H1 (cell line): ENCODE measurements at regions not wholly inside any gene's neighbourhood (a gene's known extent, or its start where the extent isn't known, plus 50 kb on each side); places are given as distances from the start of the nearest gene placed in this dataset.

Experiments
- CTCF ChIA-PET: fragments of 300-600 bp; sonication (Branson Sonifier 250); formaldehyde crosslinking; loops from one replicate; lab custom pipeline; 2021; ENCODE audit not compliant: partially characterized antibody; lab: Charles Lee
- POLR2A ChIA-PET: fragments of 300-600 bp; sonication (Branson Sonifier 250); formaldehyde crosslinking; loops from one replicate; lab custom pipeline; 2021; ENCODE audit warnings: inconsistent platforms; ENCODE audit not compliant: partially characterized antibody; lab: Charles Lee
- DNase-seq, 2 experiments: peaks; one replicate each; pipeline versions ENCODE4 v3.0.0 to v3.0.0-alpha.2; 2010 to 2022; ENCODE audit warnings: low spot score in 2 of 2, low read depth in 1 of 2, mixed read lengths in 1 of 2
- FAIRE-seq: peaks from 2 replicates; lab custom pipeline; 2011; peaks lifted over from hg19 to GRCh38; lab: Jason Lieb, UNC
- H2AFZ ChIP-seq: 2 replicates; pipeline ENCODE4 v1.8.1; 2012; ENCODE audit warnings: low read length, inconsistent platforms
- H2AK5ac ChIP-seq: 2 replicates; pipeline ENCODE4 v1.6.1; 2013; ENCODE audit warnings: low read depth, low read length
- H2BK120ac ChIP-seq: replicated peaks from 2 replicates; pipeline ENCODE3; 2013; ENCODE audit warnings: low read depth, low read length, inconsistent platforms
- H2BK12ac ChIP-seq: 2 replicates; pipeline ENCODE4 v1.6.1; 2013; ENCODE audit warnings: low read depth, low read length
- H2BK15ac ChIP-seq: 2 replicates; pipeline ENCODE4 v1.6.1; 2013; ENCODE audit warnings: low read length
- H2BK20ac ChIP-seq: 2 replicates; pipeline ENCODE4 v1.6.1; 2013; ENCODE audit warnings: low read length
- H2BK5ac ChIP-seq: 2 replicates; pipeline ENCODE4 v1.6.1; 2013; ENCODE audit warnings: low read depth, low read length
- H3K14ac ChIP-seq: 2 replicates; pipeline ENCODE4 v1.6.1; 2013; ENCODE audit warnings: inconsistent platforms; ENCODE audit not compliant: insufficient read length
- H3K18ac ChIP-seq: 2 replicates; pipeline ENCODE4 v1.6.1; 2013; ENCODE audit warnings: low read length; ENCODE audit errors: extremely low read depth
- H3K23ac ChIP-seq: 2 replicates; pipeline ENCODE4 v1.6.1; 2013; ENCODE audit warnings: inconsistent platforms; ENCODE audit not compliant: insufficient read length
- H3K23me2 ChIP-seq: 2 replicates; pipeline ENCODE4 v1.6.1; 2013; ENCODE audit warnings: low read depth, low read length
- H3K27ac ChIP-seq: 2 replicates; pipeline ENCODE4 v1.6.1; 2011; ENCODE audit warnings: low read depth, low read length, inconsistent platforms
- H3K27me3 ChIP-seq, 4 experiments: replicated peaks in 1 of 4; 1 replicate in 1 of 4; 2 replicates in 3 of 4; pipeline versions ENCODE4 v1.6.1 to v1.8.1; 2011 to 2013; ENCODE audit warnings: low read length in 3 of 4, mild to moderate bottlenecking in 3 of 4, inconsistent platforms in 2 of 4, mixed read lengths in 2 of 4, moderate library complexity in 1 of 4; ENCODE audit not compliant: control insufficient read depth in 3 of 4, insufficient read depth in 3 of 4; ENCODE audit errors: extremely low read depth in 1 of 4
- H3K36me3 ChIP-seq, 4 experiments: 2 replicates each; pipeline versions ENCODE4 v1.6.1 to v1.8.1; 2011 to 2013; ENCODE audit warnings: mild to moderate bottlenecking in 4 of 4, low read length in 3 of 4, moderate library complexity in 2 of 4, control low read depth in 1 of 4, inconsistent platforms in 1 of 4; ENCODE audit not compliant: insufficient read depth in 4 of 4, control insufficient read depth in 2 of 4
- H3K4ac ChIP-seq: replicated peaks from 2 replicates; pipeline ENCODE3; 2013; ENCODE audit warnings: low read length, low read depth, mixed read lengths, inconsistent platforms; ENCODE audit not compliant: insufficient read length
- H3K4me1 ChIP-seq, 4 experiments: replicated peaks in 1 of 4; 1 replicate in 1 of 4; 2 replicates in 3 of 4; pipeline versions ENCODE4 v1.6.1 to v1.8.1; 2011 to 2013; ENCODE audit warnings: low read length in 3 of 4, inconsistent platforms in 2 of 4, mixed read lengths in 1 of 4; ENCODE audit not compliant: insufficient read depth in 4 of 4, control insufficient read depth in 3 of 4
- H3K4me2 ChIP-seq, 2 experiments: 2 replicates each; pipeline versions ENCODE4 v1.6.1 to v1.8.1; 2011 to 2013; ENCODE audit warnings: low read depth in 2 of 2, low read length in 2 of 2, control low read depth in 1 of 2, inconsistent platforms in 1 of 2, mild to moderate bottlenecking in 1 of 2; ENCODE audit not compliant: insufficient read depth in 1 of 2
- H3K4me3 ChIP-seq, 4 experiments: fragments of 200-600, 300-600 bp in 1 of 4; sonication (generic), shearing (Covaris generic), sonication (Bioruptor Twin) in 1 of 4; 2 replicates each; pipeline versions ENCODE4 v1.5.1 to v1.8.1; 2011 to 2016; ENCODE audit warnings: low read length in 4 of 4, low read depth in 3 of 4, control low read depth in 2 of 4, inconsistent platforms in 2 of 4, mild to moderate bottlenecking in 2 of 4, mixed read lengths in 1 of 4, moderate library complexity in 1 of 4; ENCODE audit not compliant: insufficient read depth in 2 of 4; ENCODE audit errors: extremely low read depth in 1 of 4
- H3K56ac ChIP-seq: replicated peaks from 2 replicates; pipeline ENCODE3; 2013; ENCODE audit warnings: low read depth, mild to moderate bottlenecking, mixed read lengths, low read length, inconsistent platforms; ENCODE audit not compliant: insufficient read length
- H3K79me1 ChIP-seq: 2 replicates; pipeline ENCODE4 v1.6.1; 2013; ENCODE audit warnings: low read depth, low read length, control low read depth
- H3K79me2 ChIP-seq, 2 experiments: 2 replicates each; pipeline versions ENCODE4 v1.6.1 to v1.8.1; 2012 to 2013; ENCODE audit warnings: low read length in 2 of 2, mild to moderate bottlenecking in 2 of 2, inconsistent platforms in 1 of 2; ENCODE audit not compliant: insufficient read depth in 2 of 2, control insufficient read depth in 1 of 2
- H3K9ac ChIP-seq, 4 experiments: replicated peaks in 1 of 4; 1 replicate in 1 of 4; 2 replicates in 3 of 4; pipeline versions ENCODE4 v1.6.1 to v1.8.1; 2011 to 2013; ENCODE audit warnings: low read depth in 3 of 4, low read length in 3 of 4, control low read depth in 2 of 4, mild to moderate bottlenecking in 2 of 4, moderate library complexity in 2 of 4, inconsistent platforms in 1 of 4; ENCODE audit errors: extremely low read depth in 1 of 4
- H3K9me3 ChIP-seq, 2 experiments: 2 replicates each; pipeline versions ENCODE4 v1.6.1 to v1.8.1; 2012 to 2013; ENCODE audit warnings: mild to moderate bottlenecking in 2 of 2, moderate library complexity in 2 of 2, control low read depth in 1 of 2, inconsistent platforms in 1 of 2, low read depth in 1 of 2, low read length in 1 of 2, mixed read lengths in 1 of 2; ENCODE audit not compliant: insufficient read depth in 2 of 2
- H4K20me1 ChIP-seq, 2 experiments: replicated peaks in 1 of 2; 2 replicates each; pipeline versions ENCODE3 to v1.8.1; 2011 to 2013; ENCODE audit warnings: inconsistent platforms in 2 of 2, low read length in 2 of 2, mild to moderate bottlenecking in 1 of 2; ENCODE audit not compliant: insufficient read depth in 2 of 2, control insufficient read depth in 1 of 2
- H4K5ac ChIP-seq: 2 replicates; pipeline ENCODE4 v1.6.1; 2013; ENCODE audit warnings: low read length, low read depth, mixed read lengths, inconsistent platforms; ENCODE audit not compliant: insufficient read length
- H4K8ac ChIP-seq: 2 replicates; pipeline ENCODE4 v1.8.0; 2013; ENCODE audit warnings: mild to moderate bottlenecking, moderate library complexity, low read length, inconsistent platforms; ENCODE audit not compliant: insufficient read depth; ENCODE audit errors: extremely low read depth
- H4K91ac ChIP-seq: replicated peaks from 2 replicates; pipeline ENCODE3; 2013; ENCODE audit warnings: low read length, mixed read lengths, inconsistent platforms; ENCODE audit not compliant: insufficient read length
- ASH2L ChIP-seq: fragments of 200-600, 300-600 bp; sonication (generic); IDR thresholded peaks from one replicate; pipeline ENCODE4 v1.7.1; 2017; ENCODE audit warnings: low read length
- BRCA1 ChIP-seq: IDR thresholded peaks from 2 replicates; pipeline ENCODE4 v1.6.1; 2012; ENCODE audit warnings: low read depth, low read length, improper control_type of control experiment
- CBX5 ChIP-seq: fragments of 300-800, 300-1000 bp; sonication (generic); IDR thresholded peaks from 2 replicates; pipeline ENCODE4 v1.7.1; 2016; ENCODE audit warnings: antibody characterized with exemption, low read length, low read depth
- EP300 ChIP-seq, 2 experiments: IDR thresholded peaks; 1 replicate in 1 of 2; 2 replicates in 1 of 2; pipeline ENCODE4 v1.6.1; 2011 to 2012; ENCODE audit warnings: low read depth in 2 of 2, low read length in 2 of 2, mild to moderate bottlenecking in 2 of 2, borderline replicate concordance in 1 of 2, inconsistent platforms in 1 of 2, moderate library complexity in 1 of 2
- FOSL1 ChIP-seq: IDR thresholded peaks from 2 replicates; pipeline ENCODE4 v1.6.1; 2011; ENCODE audit warnings: mild to moderate bottlenecking, low read depth, low read length, moderate library complexity; ENCODE audit not compliant: insufficient read depth
- GABPA ChIP-seq: IDR thresholded peaks from 2 replicates; pipeline ENCODE4 v1.6.1; 2011; ENCODE audit warnings: mild to moderate bottlenecking, low read length, moderate library complexity, borderline replicate concordance; ENCODE audit not compliant: insufficient read depth
- JUND ChIP-seq: IDR thresholded peaks from 2 replicates; pipeline ENCODE4 v1.6.1; 2011; ENCODE audit warnings: mild to moderate bottlenecking, improper control_type of control experiment, low read length
- KDM4A ChIP-seq: IDR thresholded peaks from one replicate; pipeline ENCODE4 v1.7.1; 2012; ENCODE audit warnings: low read depth, mild to moderate bottlenecking, moderate library complexity, low read length, inconsistent platforms; ENCODE audit not compliant: severe bottlenecking
- PHF8 ChIP-seq: fragments of 200-600 bp; sonication (generic); conservative IDR thresholded peaks from 2 replicates; pipeline ENCODE4 v1.7.1; 2012; ENCODE audit warnings: low read depth, mild to moderate bottlenecking, inconsistent platforms, low read length, moderate library complexity
- RAD21 ChIP-seq, 2 experiments: IDR thresholded peaks in 1 of 2; conservative IDR thresholded peaks in 1 of 2; 2 replicates each; pipeline ENCODE4 v1.6.1; 2011; ENCODE audit warnings: low read depth in 2 of 2, low read length in 2 of 2, improper control_type of control experiment in 1 of 2, inconsistent platforms in 1 of 2, mild to moderate bottlenecking in 1 of 2, moderate library complexity in 1 of 2
- SAP30 ChIP-seq: fragments of 300-600 bp; sonication (generic); IDR thresholded peaks from 2 replicates; pipeline ENCODE4 v1.7.1; 2012; ENCODE audit warnings: low read length, moderate library complexity, mild to moderate bottlenecking, inconsistent platforms; ENCODE audit not compliant: insufficient read depth, insufficient replicate concordance
- SIX5 ChIP-seq: IDR thresholded peaks from 2 replicates; pipeline ENCODE4 v1.6.1; 2011; ENCODE audit warnings: mild to moderate bottlenecking, low read depth, low read length
- SUZ12 ChIP-seq: fragments of 200-600 bp; sonication (generic); IDR thresholded peaks from 2 replicates; pipeline ENCODE4 v1.6.1; 2012; ENCODE audit warnings: mild to moderate bottlenecking, inconsistent platforms, low read length, moderate library complexity, mixed read lengths
- TAF1 ChIP-seq: IDR thresholded peaks from 2 replicates; pipeline ENCODE4 v1.6.1; 2011; ENCODE audit warnings: mild to moderate bottlenecking, low read depth, low read length
- WGBS, 2 experiments: shearing (Covaris generic) in 1 of 2; methylation state at CpG; one replicate each; pipeline versions ENCODE4 v1.1.6 to v1.1.7; 2013 to 2015; ENCODE audit warnings: low lambda C conversion rate in 2 of 2, mixed read lengths in 2 of 2, inconsistent platforms in 1 of 2, low coverage in 1 of 2, missing lambda C conversion rate in 1 of 2; ENCODE audit not compliant: insufficient replicate concordance in 2 of 2, insufficient coverage in 1 of 2, insufficient read length in 1 of 2; ENCODE audit errors: extremely low coverage in 1 of 2, missing lambda C conversion rate in 1 of 2; 5-methylcytosine and 5-hydroxymethylcytosine counted together

DNA sequence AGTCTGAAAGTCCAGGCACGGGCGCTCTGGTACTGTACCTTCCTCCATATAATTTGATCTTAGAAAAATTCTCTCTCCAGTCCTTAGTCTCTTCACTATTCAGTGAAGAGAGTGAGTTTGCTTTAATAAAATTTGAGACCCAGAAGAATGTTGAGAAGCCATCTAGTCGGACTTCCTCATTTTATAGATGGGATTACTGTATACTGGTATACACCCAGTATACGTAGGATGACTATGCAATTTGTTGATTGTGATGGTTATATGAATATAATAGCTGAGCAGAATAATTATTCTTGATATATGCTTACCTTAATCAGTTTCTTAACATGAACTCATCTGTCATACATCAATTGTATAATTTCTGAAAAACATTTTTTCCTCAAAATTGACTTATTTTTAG is 328.0 kb upstream of the B3GALT2 start:
- no peak overlapping the region for H3K4me3 ChIP-seq
- H3K9me3 ChIP-seq, result no peaks in the 10 kb centered on the region
- no peak for DNase-seq
- H2BK12ac ChIP-seq, result no peak overlapping the region
- H2BK20ac ChIP-seq, result no peak overlapping the region
- H3K4ac ChIP-seq, result no peak overlapping the region
- H2BK15ac ChIP-seq, result no peak overlapping the region
- no peak overlapping the region for H3K4me2 ChIP-seq
- H3K27me3 ChIP-seq, result peaks cover 0 to 2% (median 0%) of the 10 kb centered on the region in 4 experiments; a peak in 1 of 7 replicates
- no peak overlapping the region for H2AK5ac ChIP-seq
- no peaks in the 10 kb centered on the region for H3K79me2 ChIP-seq
- FAIRE-seq, result no peak
- no peaks in the 10 kb centered on the region; a peak in 2 of 8 replicates for H3K36me3 ChIP-seq
- no peaks in the 10 kb centered on the region for H3K4me1 ChIP-seq
- no peak overlapping the region for H4K5ac ChIP-seq
- H2AFZ ChIP-seq, result no peak overlapping the region
- no peaks in the 10 kb centered on the region for H4K20me1 ChIP-seq
- ChIA-PET CTCF (no interaction called here), POLR2A (no interaction called here)
- no peak overlapping the region for H3K56ac ChIP-seq
- no peak overlapping the region for H3K27ac ChIP-seq
- WGBS, 2 experiments, result 94% methylated on average over 4 of the region's 4 CpGs; no CpG with 5 or more reads in 1 of the 2 experiments
- H4K91ac ChIP-seq, result no peak overlapping the region
- no peak overlapping the region for H2BK120ac ChIP-seq
- no peak overlapping the region for H3K23ac ChIP-seq
- H3K18ac ChIP-seq, result no peak overlapping the region
- no peak overlapping the region for H4K8ac ChIP-seq
- H3K9ac ChIP-seq, result no peak overlapping the region
- H3K23me2 ChIP-seq, result no peaks in the 10 kb centered on the region
- H2BK5ac ChIP-seq, result no peak overlapping the region
- H3K79me1 ChIP-seq, result no peaks in the 10 kb centered on the region
- no peak overlapping the region for H3K14ac ChIP-seq
- TF ChIP-seq EP300 (IDR thresholded peaks at IDR 0.05; ENCODE audit: borderline replicate concordance in 1 of 2, low read depth in 2 of 2, low read length in 2 of 2), result no peak
- no peak for TF ChIP-seq SAP30
- no peak for TF ChIP-seq SIX5
- no peak for TF ChIP-seq TAF1
- TF ChIP-seq CBX5, result no peak
- TF ChIP-seq BRCA1, result no peak
- no peak for TF ChIP-seq JUND
- TF ChIP-seq GABPA, result no peak
- no peak for TF ChIP-seq RAD21 (IDR thresholded peaks at IDR 0.05 in 1 of 2, conservative IDR thresholded peaks at IDR 0.05 in 1 of 2; ENCODE audit: low read depth in 2 of 2, low read length in 2 of 2)
- TF ChIP-seq SUZ12, result no peak
- TF ChIP-seq FOSL1, result no peak
- no peak for TF ChIP-seq KDM4A
- no peak for TF ChIP-seq PHF8
- no peak for TF ChIP-seq ASH2L
